Lower lobe of right lung (tissue), 2 donors: ENCODE measurements at regions not wholly inside any gene's neighbourhood (a gene's known extent, or its start where the extent isn't known, plus 50 kb on each side); places are given as distances from the start of the nearest gene placed in this dataset.

Experiments used
- ATAC-seq, 2 donors: fragments of 200-7000 bp; cut with Tn5 transposase; one replicate each; pipeline ENCODE4 v1.9.1; 2020 to 2022; ENCODE audit warnings: mild to moderate bottlenecking in 2 of 2, moderate library complexity in 2 of 2
- DNase-seq: peaks from one replicate; pipeline ENCODE4 v3.0.0-alpha.2; 2020
- H3K27ac ChIP-seq: fragments of 200-600 bp; one replicate; pipeline ENCODE4 v1.8.0; 2022
- H3K27me3 ChIP-seq: fragments of 200-600 bp; one replicate; pipeline ENCODE4 v1.8.0; 2022; ENCODE audit warnings: low read depth
- H3K36me3 ChIP-seq: fragments of 200-600 bp; one replicate; pipeline ENCODE4 v1.8.0; 2022; ENCODE audit warnings: mild to moderate bottlenecking
- H3K4me1 ChIP-seq: fragments of 200-600 bp; one replicate; pipeline ENCODE4 v1.8.0; 2022
- H3K4me3 ChIP-seq: fragments of 200-600 bp; one replicate; pipeline ENCODE4 v1.8.0; 2022; ENCODE audit warnings: mild to moderate bottlenecking
- H3K9me3 ChIP-seq: fragments of 200-600 bp; one replicate; pipeline ENCODE4 v1.8.0; 2022
- intact Hi-C: fragments of 100-400 bp; cut with DNase I; formaldehyde crosslinking; loops from one replicate; pipeline ENCODE4 v1.11.0; 2022
- TF ChIP-seq, protein P1 (sequence below): fragments of 200-600 bp; IDR thresholded peaks from one replicate; pipeline ENCODE4 v1.8.0; 2022; ENCODE audit warnings: antibody characterized with exemption, mild to moderate bottlenecking
- donor health status: DM: no; HTN: yes; CAD: no; lungs with severe emphysema.

- Histone ChIP-seq H3K27ac (no peak overlapping the region), H3K4me1 (peaks cover 37% of the 10 kb centered on the region), H3K9me3 (no peaks in the 10 kb centered on the region), H3K27me3 (no peaks in the 10 kb centered on the region), H3K4me3 (no peak overlapping the region), H3K36me3 (no peaks in the 10 kb centered on the region)
- TF ChIP-seq, protein P1, sequence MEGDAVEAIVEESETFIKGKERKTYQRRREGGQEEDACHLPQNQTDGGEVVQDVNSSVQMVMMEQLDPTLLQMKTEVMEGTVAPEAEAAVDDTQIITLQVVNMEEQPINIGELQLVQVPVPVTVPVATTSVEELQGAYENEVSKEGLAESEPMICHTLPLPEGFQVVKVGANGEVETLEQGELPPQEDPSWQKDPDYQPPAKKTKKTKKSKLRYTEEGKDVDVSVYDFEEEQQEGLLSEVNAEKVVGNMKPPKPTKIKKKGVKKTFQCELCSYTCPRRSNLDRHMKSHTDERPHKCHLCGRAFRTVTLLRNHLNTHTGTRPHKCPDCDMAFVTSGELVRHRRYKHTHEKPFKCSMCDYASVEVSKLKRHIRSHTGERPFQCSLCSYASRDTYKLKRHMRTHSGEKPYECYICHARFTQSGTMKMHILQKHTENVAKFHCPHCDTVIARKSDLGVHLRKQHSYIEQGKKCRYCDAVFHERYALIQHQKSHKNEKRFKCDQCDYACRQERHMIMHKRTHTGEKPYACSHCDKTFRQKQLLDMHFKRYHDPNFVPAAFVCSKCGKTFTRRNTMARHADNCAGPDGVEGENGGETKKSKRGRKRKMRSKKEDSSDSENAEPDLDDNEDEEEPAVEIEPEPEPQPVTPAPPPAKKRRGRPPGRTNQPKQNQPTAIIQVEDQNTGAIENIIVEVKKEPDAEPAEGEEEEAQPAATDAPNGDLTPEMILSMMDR, result no peak
- DNase-seq (no peak), ATAC-seq (no peak)
- intact Hi-C loops, result no loop called here
Observed at GRCh38 chr3:194875581-194876402, 190.1 kb downstream of the FAM43A start.

DNA sequence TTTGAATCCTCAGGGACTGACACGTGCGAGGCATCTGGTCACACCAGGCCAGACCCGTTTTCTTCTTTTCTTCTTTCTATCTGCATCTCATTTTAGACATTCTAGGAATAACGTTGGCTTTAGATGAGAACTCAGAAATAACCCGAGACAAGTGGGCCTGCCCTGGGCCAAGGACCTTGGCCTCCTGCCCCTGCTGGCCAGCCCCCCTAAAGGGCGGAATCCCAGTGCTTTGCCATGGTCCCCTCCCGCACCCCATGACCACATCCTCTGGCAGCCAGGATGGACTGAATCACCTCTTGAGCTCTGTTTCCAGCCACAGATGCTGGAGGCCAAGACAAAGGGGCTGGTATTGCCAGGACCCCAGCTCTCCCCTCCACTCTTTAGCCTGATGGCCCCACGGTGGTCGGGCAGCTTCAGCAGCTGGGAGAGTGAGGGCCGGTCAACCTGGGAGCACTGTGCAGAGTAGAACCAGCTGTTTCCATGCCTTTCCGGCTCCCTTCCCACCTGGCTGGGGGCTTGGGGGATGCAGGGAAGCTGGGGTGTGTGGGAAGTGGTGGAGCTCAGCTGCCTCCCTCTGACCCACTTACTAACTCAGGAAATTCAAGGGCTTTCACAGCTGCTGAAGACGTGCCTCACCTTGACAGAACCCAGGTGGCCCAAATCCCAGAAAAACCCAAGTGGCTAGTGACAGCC lies 190.9 kb downstream of the FAM43A start:
- Histone ChIP-seq H3K27ac (no peak overlapping the region), H3K4me1 (peaks cover 36% of the 10 kb centered on the region), H3K36me3 (no peaks in the 10 kb centered on the region), H3K4me3 (no peak overlapping the region), H3K27me3 (no peaks in the 10 kb centered on the region), H3K9me3 (no peaks in the 10 kb centered on the region)
- no peak for ATAC-seq
- TF ChIP-seq, protein P1, result no peak
- intact Hi-C loops, result no loop called here
- DNase-seq, result no peak

DNA sequence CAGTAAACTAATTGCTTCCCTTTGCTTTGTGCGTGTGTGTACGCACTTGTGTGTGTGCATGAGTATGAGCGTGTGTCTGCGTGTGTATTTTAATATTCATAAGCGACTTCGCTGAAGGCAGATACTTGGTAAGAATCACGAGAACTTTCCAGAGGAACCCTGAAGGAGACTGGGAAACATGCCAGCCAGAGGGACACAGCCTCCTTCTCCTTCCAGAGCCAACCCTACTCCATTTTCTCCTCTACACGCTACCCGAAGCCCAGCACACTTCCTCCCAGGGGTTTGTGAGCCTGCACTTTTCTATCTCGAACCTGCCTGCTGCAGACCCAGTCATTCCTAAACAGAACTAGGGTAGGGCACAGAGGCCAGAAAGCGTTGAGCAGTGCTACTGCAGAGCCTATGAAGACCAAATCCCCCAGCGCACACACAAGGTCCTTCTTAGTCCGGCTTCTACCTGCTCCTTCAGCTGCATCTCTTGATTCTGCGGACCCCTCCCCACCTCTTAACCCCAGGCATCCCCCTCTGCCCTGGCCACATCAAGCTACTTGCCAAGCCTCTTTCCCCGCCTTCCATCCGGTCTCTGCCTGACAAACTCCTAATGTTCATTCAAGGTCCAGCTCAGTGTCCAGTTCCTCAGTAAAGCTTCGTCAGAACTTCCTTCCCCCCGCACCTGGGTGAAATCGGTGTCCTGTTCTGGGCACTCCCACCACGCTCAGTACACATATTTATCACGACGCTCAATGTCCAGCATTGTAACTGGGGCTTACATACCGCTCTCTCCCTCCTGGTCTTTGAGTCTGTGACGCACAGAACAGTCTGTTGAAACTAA lies 191.8 kb downstream of the FAM43A start:
- Histone ChIP-seq H3K36me3 (no peaks in the 10 kb centered on the region), H3K4me3 (no peak overlapping the region), H3K9me3 (no peaks in the 10 kb centered on the region), H3K4me1 (peaks cover 27% of the 10 kb centered on the region), H3K27ac (no peak overlapping the region), H3K27me3 (no peaks in the 10 kb centered on the region)
- intact Hi-C loops, result no loop called here
- TF ChIP-seq, protein P1, result no peak
- DNase-seq (no peak), ATAC-seq (no peak)

- Histone ChIP-seq H3K27me3 (no peaks in the 10 kb centered on the region), H3K4me1 (peaks cover 27% of the 10 kb centered on the region), H3K27ac (no peak overlapping the region), H3K4me3 (no peak overlapping the region), H3K36me3 (no peaks in the 10 kb centered on the region), H3K9me3 (peaks cover 9% of the 10 kb centered on the region)
- TF ChIP-seq, protein P1, result no peak
- intact Hi-C loops, result no loop called here
- DNase-seq, result peak; percentile 63
- peak; percentile 35 to 63 for ATAC-seq
Observed at GRCh38 chr3:194879126-194879877, 193.6 kb downstream of the FAM43A start.
